ENCODE measurements at regions not wholly inside any gene's neighbourhood (a gene's known extent, or its start where the extent isn't known, plus 50 kb on each side); places are given as distances from the start of the nearest gene placed in this dataset.
A peak's percentile ranks its signal among the peaks of the same experiment; 100 is the strongest.

GRCh38 chr15:69881766-69882165, 216.0 kb downstream of the TLE3 start:
- in situ Hi-C loops (cut with MboI; ENCODE audit: low sequenced_read_pairs): no loop called here
- Histone ChIP-seq H3K9me1 (ENCODE audit: insufficient read depth, low read length) (no peaks in the 10 kb centered on the region), H2AK9ac (replicated peaks; ENCODE audit: low read depth, low read length, poor library complexity) (no peak overlapping the region), H3K79me1 (ENCODE audit: low read depth in 1 of 2, low read length in 2 of 2) (no peaks in the 10 kb centered on the region), H3K36me3 (ENCODE audit: control insufficient read depth, insufficient read depth, low read length) (no peaks in the 10 kb centered on the region), H2BK15ac (ENCODE audit: low read depth, low read length) (no peak overlapping the region), H3K9ac (ENCODE audit: low read depth, low read length) (no peak overlapping the region), H4K20me1 (ENCODE audit: insufficient read depth, low read length) (no peaks in the 10 kb centered on the region), H2AK5ac (ENCODE audit: low read depth, low read length) (no peak overlapping the region), H4K5ac (ENCODE audit: low read depth, low read length) (no peak overlapping the region), H3K27me3 (ENCODE audit: control insufficient read depth, insufficient read depth, low read length) (peaks cover 51% of the 10 kb centered on the region), H3K14ac (replicated peaks; ENCODE audit: low read depth, low read length) (no peak overlapping the region), H3K56ac (ENCODE audit: extremely low read depth, insufficient read depth, low read length) (no peak overlapping the region), H3K27ac (ENCODE audit: insufficient read depth, low read length) (no peak overlapping the region), H3K4me3 (ENCODE audit: insufficient read depth, low read depth, low read length) (no peak overlapping the region), H2AFZ (replicated peaks; ENCODE audit: low read length, poor library complexity) (peak overlapping the region; percentile 4), H4K8ac (ENCODE audit: low read depth in 2 of 2, low read length in 2 of 2) (no peak overlapping the region), H4K91ac (ENCODE audit: insufficient read depth, low read depth, low read length) (no peak overlapping the region), H2BK120ac (ENCODE audit: low read depth, low read length) (no peak overlapping the region), H2BK5ac (ENCODE audit: low read depth, low read length, poor library complexity, severe bottlenecking) (no peak overlapping the region), H3K4ac (ENCODE audit: low read depth, low read length) (no peak overlapping the region), H3K9me3 (ENCODE audit: control insufficient read depth, insufficient read depth, low read length) (peaks cover 4% of the 10 kb centered on the region), H3K4me2 (ENCODE audit: low read depth, low read length) (no peak overlapping the region; the same call in 1 of the 2 replicates), H3K4me1 (ENCODE audit: control insufficient read depth, insufficient read depth, low read length) (peaks cover 2% of the 10 kb centered on the region; the same call in 1 of the 2 replicates), H3K23ac (ENCODE audit: low read depth, low read length) (no peak overlapping the region), H3K18ac (ENCODE audit: low read depth, low read length) (no peak overlapping the region), H2BK20ac (ENCODE audit: low read depth, low read length) (no peak overlapping the region)
- intact Hi-C loops (cut with micrococcal nuclease): no loop called here
- ChIA-PET CTCF (no interaction called here), POLR2A (ENCODE audit: unreplicated experiment) (no interaction called here)
- BruUV-seq (replicated peaks): no TSS peak
- WGBS, 2 experiments (ENCODE audit: extremely low coverage in 2 of 2, insufficient read length in 1 of 2): no CpG with 5 or more reads among the region's 10 CpGs
- DNase-seq: no peak
- no peak for ATAC-seq (ENCODE audit: low read depth)
- TF ChIP-seq, protein P1, sequence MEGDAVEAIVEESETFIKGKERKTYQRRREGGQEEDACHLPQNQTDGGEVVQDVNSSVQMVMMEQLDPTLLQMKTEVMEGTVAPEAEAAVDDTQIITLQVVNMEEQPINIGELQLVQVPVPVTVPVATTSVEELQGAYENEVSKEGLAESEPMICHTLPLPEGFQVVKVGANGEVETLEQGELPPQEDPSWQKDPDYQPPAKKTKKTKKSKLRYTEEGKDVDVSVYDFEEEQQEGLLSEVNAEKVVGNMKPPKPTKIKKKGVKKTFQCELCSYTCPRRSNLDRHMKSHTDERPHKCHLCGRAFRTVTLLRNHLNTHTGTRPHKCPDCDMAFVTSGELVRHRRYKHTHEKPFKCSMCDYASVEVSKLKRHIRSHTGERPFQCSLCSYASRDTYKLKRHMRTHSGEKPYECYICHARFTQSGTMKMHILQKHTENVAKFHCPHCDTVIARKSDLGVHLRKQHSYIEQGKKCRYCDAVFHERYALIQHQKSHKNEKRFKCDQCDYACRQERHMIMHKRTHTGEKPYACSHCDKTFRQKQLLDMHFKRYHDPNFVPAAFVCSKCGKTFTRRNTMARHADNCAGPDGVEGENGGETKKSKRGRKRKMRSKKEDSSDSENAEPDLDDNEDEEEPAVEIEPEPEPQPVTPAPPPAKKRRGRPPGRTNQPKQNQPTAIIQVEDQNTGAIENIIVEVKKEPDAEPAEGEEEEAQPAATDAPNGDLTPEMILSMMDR (conservative IDR thresholded peaks at IDR 0.05; ENCODE audit: low read depth, low read length): no peak
- TF ChIP-seq FOS (IDR thresholded peaks at IDR 0.05; ENCODE audit: low read depth, low read length): no peak
- no peak for TF ChIP-seq RFX5 (IDR thresholded peaks at IDR 0.05; ENCODE audit: low read depth, low read length)
- no peak for TF ChIP-seq RCOR1 (IDR thresholded peaks at IDR 0.05; ENCODE audit: insufficient replicate concordance, low read length)
- no peak for TF ChIP-seq BHLHE40 (IDR thresholded peaks at IDR 0.05; ENCODE audit: low read depth, low read length)
- TF ChIP-seq, protein P2, sequence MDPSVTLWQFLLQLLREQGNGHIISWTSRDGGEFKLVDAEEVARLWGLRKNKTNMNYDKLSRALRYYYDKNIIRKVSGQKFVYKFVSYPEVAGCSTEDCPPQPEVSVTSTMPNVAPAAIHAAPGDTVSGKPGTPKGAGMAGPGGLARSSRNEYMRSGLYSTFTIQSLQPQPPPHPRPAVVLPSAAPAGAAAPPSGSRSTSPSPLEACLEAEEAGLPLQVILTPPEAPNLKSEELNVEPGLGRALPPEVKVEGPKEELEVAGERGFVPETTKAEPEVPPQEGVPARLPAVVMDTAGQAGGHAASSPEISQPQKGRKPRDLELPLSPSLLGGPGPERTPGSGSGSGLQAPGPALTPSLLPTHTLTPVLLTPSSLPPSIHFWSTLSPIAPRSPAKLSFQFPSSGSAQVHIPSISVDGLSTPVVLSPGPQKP (IDR thresholded peaks at IDR 0.05; ENCODE audit: borderline replicate concordance, low read depth, low read length): no peak
- no peak for TF ChIP-seq MXI1 (IDR thresholded peaks at IDR 0.05; ENCODE audit: borderline replicate concordance, low read depth, low read length)
- TF ChIP-seq CEBPB (IDR thresholded peaks at IDR 0.05; ENCODE audit: low read depth, low read length): no peak
- TF ChIP-seq RAD21 (IDR thresholded peaks at IDR 0.05; ENCODE audit: low read length): no peak
- no peak for TF ChIP-seq CHD1 (IDR thresholded peaks at IDR 0.05; ENCODE audit: low read depth, low read length)
- dilution Hi-C loops (cut with HindIII; ENCODE audit: low sequenced_read_pairs, unreplicated experiment): no loop called here
